HG02763 (cell line): ENCODE measurements at regions not wholly inside any gene's neighbourhood (a gene's known extent, or its start where the extent isn't known, plus 50 kb on each side); places are given as distances from the start of the nearest gene placed in this dataset.
A peak's percentile ranks its signal among the peaks of the same experiment; 100 is the strongest.

Experiments
- ATAC-seq: cut with Tn5 transposase; IDR thresholded peaks from one replicate; pipeline ENCODE4 v1.9.1; 2021; ENCODE audit warnings: mild to moderate bottlenecking, moderate library complexity; ENCODE audit not compliant: unreplicated experiment

- ATAC-seq, result no peak
Measured at GRCh38 chr2:168338803-168339437, 91.5 kb upstream of the STK39 start.

- ATAC-seq, result no peak
Measured at GRCh38 chr2:168340931-168341330, 93.5 kb upstream of the STK39 start.

DNA sequence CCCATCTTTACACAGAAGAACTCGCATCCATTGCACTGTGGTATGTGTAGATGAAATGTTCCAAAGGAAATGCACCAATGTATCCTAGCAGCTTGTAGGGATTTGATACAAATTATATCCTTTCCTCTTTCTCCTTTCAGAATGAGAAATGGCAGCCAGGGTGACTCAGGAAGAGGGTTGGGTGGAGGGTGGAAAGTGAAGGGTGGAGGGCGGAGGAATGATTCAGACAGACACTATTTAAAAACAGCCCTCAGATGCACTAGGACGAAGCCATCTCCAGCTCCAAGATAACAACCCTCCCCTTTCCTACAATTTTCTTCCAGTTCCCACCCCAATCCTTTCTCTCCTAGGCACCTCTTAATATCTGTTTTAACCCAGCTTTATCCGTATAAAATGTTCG, 96.2 kb upstream of the STK39 start:
- ATAC-seq, result no peak

GRCh38 chr2:168344706-168345105, 97.3 kb upstream of the STK39 start:
- no peak for ATAC-seq

DNA sequence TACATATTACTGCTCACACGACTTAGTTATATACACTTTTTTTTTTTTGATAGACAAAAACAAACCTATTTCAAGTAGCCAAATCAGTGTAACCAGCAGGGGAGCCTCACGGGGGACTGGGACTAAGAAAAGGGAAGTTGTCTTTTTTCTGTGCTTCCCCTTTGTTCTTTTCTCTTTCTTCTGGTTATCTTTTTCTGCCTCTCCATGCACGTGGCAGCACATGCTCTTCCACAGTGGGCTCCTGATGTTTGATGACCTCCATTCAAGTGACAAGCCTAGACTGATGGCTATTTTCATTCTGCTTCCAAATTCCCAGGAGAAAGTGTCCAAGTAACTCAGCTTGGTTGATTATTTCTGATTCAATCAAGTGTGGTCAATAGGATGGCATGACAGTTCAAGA, 98.2 kb upstream of the STK39 start:
- no peak for ATAC-seq

DNA sequence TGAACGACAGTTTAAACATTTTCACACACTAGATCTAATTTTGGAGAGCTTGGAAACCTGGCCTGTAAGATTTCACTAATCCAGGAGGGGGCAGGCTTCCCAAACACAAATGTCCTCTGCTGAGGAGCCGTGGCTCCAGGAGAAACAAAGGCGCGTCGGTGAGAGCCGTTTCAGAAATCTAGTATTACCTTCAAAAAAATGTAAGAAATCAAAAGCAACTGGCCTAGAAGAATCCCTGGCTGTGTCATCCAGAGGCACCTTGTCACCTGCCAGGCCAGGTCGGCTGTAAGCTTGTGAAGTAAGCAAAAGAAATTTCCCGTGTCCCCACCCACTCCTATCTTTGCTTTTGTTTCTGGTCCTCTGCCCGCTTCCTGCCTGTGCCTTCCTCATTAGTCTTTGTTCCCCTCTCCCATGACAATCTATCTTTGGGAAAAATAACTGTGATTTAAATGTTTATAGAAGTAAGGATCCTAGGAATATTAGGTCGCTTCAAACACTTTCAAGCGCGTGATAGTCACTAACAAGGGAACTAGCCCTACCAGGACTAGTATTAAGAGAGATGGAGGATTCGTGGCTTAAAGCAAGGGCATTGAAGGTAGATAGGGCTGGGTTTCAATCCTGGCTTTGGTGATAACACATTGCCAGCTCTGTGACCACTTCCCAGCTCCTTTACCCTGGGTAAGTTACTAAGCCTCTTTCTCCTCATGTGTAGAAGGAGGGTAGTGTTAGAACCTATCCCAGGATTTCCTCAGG, 99.5 kb upstream of the STK39 start:
- peak; percentile 76 for ATAC-seq

DNA sequence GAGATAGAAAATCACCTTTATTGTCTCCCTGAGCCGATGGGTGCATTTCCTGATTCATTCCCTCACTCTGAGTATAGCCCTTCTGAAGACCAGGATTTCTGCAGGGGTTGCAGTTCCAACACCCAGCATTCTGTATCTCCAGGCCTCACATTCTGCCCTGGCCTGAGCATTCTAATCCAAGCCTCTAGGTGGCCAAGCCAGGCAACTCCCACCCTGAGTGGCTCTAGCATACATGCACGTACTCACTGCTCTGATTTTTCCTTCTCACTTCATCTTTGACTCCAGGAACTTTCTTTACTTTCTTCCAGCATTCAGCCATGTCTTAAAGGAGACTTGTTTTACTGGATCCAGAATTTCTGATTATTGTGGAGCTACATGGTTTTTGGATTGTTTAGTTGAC, 100.7 kb upstream of the STK39 start:
- ATAC-seq, result no peak

DNA sequence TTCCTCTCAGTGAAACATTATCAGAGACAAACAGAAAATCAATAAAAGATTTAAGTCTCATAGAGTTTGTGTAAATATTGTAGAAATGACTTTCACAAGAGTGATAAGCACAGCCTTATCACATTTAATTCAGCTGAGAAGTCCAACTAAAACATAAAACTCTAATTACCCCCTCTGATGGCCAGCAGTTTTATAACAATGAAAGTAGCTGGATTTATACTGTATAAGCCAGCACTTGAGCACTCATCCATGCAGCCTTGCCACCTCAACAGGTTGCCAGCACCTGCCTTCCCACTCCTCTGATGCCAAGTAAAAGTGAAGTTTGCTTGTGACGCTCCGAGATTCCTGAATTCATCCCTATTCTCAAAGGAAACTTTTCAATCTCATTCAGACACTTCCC, 103.0 kb upstream of the STK39 start:
- ATAC-seq, result no peak

GRCh38 chr2:168353251-168353650, 102.8 kb upstream of the CERS6 start:
- ATAC-seq, result no peak

DNA sequence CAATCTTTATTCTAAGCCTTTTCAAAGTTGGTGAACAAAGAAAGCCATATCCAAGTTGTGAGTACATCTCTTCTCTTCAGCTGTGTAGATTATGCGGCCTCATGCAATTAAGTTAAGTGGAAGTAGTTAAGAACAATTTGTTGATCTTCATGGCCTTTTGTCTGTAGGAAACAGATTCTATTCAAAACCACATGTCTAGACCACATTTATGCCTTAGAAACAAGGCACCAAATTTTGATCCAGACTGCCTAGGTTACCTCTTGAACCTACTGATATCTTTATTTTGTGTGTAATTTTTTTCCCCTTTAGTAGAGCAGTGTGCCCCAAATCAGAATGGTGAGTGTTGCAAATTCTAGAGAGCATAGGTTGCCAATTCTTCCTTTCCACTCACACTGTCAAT, 101.6 kb upstream of the CERS6 start:
- no peak for ATAC-seq

DNA sequence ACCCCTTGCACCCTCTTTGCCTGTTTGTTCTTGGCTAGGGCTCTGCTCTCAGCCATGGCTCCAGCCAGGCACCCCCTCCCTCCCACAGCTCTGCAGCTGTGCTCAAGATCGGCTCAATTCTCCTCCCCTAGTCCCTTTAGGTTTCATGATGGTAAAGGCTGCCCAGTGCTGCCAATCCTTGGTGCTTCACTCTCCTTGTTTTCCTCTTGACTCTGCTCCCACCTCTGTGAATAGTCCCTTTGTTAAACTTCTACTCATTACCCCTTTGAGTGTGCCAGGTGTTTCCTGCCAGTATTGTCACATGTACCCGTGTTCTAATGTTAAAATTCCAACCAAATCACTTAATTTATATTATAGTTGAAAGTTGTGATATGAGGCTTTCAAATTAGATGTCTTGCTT, 101.0 kb upstream of the CERS6 start:
- no peak for ATAC-seq

DNA sequence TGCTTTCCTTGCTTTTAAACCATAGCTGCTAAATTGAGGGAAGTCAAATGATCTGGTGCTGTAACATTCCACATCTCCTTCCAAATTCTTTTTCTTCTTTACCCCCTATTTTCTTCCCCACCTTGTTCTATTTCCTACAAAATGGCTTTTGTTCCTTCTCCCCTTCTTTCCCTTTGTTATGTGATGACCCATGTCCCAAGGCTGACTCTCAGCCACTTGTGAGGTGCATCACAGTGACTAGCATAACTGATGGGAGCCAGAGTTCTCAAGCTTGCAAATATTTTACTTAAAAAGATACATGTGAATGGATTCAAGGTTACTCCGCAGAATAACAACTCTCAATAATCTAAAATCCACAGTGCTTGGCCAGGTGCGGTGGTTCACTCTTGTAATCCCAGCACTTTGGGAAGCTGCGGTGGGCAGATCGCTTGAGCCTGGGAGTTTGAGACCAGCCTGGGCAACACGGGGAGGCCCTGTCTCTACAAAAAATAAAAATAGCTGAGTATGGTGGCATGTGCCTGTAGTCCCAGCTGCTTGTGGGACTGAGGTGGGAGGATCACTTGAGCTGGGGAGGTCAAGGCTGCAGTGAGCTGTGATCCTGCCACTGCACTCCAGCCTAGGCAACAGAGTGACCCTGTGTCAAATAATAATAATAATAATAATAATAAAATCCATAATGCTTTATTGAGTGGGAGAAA, 100.1 kb upstream of the CERS6 start:
- no peak for ATAC-seq

DNA sequence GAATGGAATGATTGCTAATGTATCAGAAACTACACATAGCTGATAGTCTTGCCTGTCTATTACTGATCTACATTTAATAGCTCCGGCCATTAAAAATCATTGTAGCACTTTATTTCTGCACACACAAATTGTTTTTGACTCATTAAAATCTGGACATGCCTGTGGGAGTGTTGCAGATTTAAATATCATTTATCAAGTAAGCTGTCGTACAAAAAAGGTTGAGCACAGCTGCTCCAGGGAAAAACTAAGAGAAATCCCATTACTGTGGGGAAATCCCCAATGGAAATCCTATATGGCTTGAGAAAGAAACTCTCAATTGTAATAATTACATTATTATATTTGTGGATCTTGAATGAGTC, 99.6 kb upstream of the CERS6 start:
- no peak for ATAC-seq

DNA sequence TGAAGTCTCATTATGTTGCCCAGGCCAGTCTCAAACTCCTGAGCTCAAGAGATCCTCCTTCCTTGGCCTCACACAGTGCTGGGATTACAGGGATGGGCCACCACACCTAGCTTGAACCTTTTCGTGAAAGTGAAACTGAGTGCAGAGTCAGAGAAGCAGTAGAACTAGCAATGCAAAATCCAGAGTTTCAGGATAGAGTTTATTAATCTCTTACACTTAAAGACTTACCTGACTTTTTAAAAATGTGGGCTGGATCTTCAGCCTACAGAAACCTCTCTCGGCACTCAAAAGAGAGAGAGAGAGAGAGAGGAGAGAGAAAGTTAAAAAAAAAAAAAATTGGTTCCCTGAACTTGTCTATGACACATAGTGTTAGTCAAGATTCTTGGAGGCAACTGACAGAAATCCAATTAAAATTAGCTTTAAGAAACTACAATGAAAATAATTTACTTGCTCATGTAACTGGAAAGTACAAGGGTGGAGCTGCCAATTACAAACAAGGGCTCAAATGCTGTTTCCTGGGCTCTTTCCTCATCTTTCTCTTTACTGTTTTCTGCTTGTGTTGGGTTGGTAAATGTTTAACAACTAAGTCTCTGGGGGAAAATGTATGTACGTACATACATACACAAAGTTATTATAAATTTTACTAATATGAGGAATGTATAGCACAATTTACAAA, 98.1 kb upstream of the CERS6 start:
- ATAC-seq, result no peak

DNA sequence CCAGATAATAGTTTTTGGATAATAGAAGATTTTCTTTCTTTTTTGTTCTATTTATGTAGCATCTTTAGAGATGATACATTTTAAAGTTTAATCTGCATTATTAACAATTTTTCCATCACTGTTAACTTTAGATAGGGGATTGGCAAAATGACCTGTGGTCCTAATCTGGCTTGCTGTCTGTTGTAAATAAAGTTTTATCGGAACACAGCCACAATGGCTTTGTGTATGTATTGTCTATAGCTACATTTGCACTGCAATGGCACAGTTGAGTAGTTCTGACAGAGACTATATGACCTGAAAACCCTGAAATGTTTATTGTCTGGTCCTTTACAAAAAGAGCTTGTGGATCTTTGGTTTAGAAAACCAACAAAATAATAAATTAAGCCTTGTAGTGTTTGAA, 97.0 kb upstream of the CERS6 start:
- no peak for ATAC-seq

DNA sequence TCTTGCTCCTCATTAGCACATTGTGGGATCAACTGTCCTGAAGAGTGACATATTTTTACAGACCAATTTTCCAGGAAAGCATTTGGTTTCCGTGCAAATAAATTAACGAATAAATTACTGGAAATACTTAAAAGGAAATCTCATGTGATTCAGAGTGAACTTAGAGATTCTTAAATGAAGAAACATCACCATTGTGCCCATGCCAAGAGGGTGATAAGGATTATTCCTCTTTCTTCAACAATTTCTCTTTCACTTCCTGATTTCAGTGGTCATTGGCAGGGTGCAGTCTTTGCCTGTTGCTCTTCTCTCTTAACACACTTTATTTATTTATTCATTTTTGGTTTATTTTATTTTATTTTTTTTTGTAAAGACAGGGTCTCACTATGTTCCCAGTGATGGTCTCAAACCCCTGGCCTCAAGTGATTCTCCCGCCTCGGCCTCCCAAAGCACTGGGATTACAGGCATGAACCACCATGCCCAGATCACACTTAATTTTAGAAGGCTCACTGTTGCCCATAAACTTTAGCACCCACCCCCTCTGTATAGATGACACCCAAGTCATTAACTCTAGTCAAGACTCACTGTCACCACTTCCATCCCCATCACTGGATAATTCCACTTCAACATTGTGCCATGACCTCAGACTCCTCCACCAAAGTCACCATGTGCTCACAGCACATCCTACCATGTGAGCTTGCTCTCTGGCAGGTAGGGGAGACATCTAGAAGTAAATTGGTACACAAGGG, 92.6 kb upstream of the CERS6 start:
- peak; percentile 56 for ATAC-seq

DNA sequence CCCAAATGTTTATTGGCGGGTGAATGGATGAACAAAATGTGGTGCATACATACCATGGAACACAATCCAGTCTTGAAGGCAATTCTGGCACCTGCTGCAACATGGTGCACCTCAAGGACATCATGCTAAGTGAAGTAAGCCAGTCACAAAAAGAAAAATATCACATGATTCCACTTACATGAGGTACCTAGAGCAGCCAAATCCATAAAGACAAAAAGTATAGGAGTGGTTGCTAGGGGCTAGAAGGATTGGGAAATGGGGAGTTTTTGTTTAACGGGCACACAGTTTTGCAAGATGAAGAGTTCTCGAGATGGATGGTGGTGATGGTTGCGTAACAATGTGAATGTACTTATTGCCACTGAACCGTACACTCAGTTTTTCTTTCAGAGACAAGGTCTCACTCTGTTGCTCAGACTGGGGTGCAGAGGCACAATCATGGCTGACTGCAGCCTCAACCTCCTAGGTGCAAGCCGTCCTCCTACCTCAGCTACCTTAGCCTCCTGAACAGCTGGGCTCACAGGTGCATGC, 90.9 kb upstream of the CERS6 start:
- ATAC-seq, result no peak

GRCh38 chr2:168369031-168369430, 87.0 kb upstream of the CERS6 start:
- ATAC-seq, result no peak

DNA sequence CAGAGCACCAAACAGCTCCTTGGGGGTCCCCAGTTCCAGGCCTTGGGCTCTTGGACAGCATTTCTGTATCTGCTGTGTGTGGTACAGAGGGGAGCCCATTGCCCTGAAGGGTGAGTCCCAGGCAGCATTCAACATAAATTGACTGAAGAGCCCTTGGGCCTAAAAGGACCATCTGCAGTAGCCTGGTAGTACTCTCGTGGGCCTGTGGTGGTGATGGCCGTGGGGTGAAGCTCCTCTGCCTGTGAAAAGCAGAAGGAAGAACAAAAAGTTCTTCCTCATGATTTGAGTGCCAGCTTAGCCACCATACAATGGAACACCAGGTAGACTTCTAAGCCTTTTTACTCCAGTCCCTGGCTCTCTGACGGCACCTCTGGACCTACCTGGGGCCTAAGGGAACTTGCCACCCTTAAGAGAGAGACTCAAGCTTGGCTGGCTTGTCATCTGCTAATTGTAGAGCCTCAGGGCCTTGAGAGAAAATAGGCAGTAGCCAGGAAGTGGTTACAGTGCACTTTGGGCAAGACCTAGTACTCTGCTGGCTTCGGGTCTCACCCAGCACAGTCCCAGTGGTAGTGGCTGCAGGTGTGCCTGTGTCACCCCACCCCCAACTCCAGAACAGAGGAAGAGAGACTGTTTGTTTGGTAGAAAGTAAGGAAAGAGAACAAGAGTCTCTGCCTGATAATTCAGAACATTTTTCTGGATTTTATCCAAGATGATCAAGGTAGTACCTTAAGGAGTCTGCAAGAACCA, 84.6 kb upstream of the CERS6 start:
- peak; percentile 95 for ATAC-seq

DNA sequence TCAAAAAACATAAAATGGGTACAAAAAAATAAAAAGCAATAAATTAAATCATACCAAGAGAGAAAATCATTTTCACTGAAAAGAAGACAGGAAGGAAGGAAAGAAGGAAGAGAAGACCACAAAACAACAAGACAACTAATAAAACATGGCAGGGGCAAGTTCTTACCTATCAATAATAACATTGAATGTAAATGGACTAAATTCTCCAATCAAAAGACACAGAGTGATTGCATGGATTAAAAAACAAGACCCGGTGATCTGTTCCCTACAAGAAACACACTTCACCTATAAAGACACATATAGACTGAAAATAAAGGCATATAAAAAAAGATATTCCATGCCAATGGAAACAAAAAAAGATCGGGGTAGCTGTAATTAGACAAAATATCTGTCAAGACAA, 82.6 kb upstream of the CERS6 start:
- ATAC-seq, result no peak
